ENCODE measurements at regions not wholly inside any gene's neighbourhood (a gene's known extent, or its start where the extent isn't known, plus 50 kb on each side); places are given as distances from the start of the nearest gene placed in this dataset.

DNA sequence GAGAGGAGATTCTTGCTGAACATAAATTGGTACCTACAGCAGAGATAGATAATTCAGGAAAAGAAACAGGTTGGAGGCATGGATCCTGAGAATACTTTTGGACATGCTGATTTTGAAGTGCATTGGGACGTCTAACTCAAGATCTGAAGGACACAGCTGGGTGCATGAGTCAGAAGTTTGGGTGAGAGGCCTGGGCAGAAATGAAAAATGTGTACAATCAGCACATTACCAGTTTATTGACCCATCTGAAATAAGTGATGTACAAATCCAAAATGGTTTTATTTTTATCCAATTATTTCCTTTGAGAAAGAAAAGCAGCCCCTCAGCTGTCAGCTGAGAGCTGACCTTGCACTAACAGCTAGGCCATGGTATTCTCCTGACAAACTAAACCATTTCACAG lies 975.2 kb upstream of the B3GALT2 start:
- TF ChIP-seq, protein P1, sequence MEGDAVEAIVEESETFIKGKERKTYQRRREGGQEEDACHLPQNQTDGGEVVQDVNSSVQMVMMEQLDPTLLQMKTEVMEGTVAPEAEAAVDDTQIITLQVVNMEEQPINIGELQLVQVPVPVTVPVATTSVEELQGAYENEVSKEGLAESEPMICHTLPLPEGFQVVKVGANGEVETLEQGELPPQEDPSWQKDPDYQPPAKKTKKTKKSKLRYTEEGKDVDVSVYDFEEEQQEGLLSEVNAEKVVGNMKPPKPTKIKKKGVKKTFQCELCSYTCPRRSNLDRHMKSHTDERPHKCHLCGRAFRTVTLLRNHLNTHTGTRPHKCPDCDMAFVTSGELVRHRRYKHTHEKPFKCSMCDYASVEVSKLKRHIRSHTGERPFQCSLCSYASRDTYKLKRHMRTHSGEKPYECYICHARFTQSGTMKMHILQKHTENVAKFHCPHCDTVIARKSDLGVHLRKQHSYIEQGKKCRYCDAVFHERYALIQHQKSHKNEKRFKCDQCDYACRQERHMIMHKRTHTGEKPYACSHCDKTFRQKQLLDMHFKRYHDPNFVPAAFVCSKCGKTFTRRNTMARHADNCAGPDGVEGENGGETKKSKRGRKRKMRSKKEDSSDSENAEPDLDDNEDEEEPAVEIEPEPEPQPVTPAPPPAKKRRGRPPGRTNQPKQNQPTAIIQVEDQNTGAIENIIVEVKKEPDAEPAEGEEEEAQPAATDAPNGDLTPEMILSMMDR (conservative IDR thresholded peaks at IDR 0.05; ENCODE audit: low read length): no peak
- no peak for TF ChIP-seq EZH2phosphoT487 (IDR thresholded peaks at IDR 0.05; ENCODE audit: borderline replicate concordance, low read depth, low read length)
